Endothelial cell of umbilical vein (primary cell): ENCODE measurements at regions not wholly inside any gene's neighbourhood (a gene's known extent, or its start where the extent isn't known, plus 50 kb on each side); places are given as distances from the start of the nearest gene placed in this dataset.

Source experiments
- JUN ChIP-seq: IDR thresholded peaks from 2 replicates; pipeline ENCODE4 v1.6.1; 2011; ENCODE audit warnings: borderline replicate concordance, low read depth; ENCODE audit not compliant: insufficient read length, insufficient read depth
- MAX ChIP-seq: IDR thresholded peaks from 2 replicates; pipeline ENCODE4 v1.6.1; 2011; ENCODE audit not compliant: insufficient read depth, insufficient read length
- POLR2A ChIP-seq: IDR thresholded peaks from 2 replicates; pipeline ENCODE4 v1.6.1; 2012; ENCODE audit warnings: low read depth, mild to moderate bottlenecking, control low read depth, low read length
- POLR2AphosphoS5 ChIP-seq: IDR thresholded peaks from 2 replicates; pipeline ENCODE4 v1.6.1; 2012; ENCODE audit warnings: low read depth, mild to moderate bottlenecking, control low read depth, low read length, moderate library complexity; ENCODE audit not compliant: insufficient read depth
- TF ChIP-seq, protein P1 (sequence below), 2 donors: IDR thresholded peaks; 1 replicate in 1 of 2; 2 replicates in 1 of 2; pipeline ENCODE4 v1.5.1; 2011; ENCODE audit warnings: low read length in 2 of 2, mild to moderate bottlenecking in 2 of 2, moderate library complexity in 2 of 2, control low read depth in 1 of 2, inconsistent platforms in 1 of 2, low read depth in 1 of 2; ENCODE audit not compliant: insufficient read depth in 1 of 2; ENCODE audit errors: extremely low read depth in 1 of 2

DNA sequence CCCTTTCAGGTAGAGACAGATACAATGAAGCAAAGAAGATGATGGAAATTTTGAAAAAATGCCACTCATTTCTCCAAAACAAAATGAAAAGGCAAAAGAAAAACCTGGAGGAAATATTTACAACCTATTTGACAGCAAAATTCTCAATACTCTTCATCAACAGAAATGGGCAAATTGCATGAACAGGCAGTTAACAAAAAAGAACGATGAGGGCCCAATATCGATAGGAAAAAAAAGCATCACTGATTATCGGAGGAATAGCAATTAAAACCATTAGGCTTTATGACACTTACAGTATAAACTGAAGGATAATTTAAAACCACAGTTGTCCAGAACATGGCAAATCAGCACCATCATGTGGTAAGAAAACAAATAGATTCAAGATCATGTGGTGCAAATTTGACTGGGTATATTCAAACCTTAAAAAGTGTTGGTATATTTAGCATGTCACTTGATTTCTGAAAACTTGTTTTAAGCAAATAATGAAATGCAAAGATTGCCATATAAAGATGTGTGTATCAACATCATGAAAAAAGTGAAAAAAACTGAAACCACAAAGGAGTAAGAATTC, 222.9 kb downstream of the BRD1 start:
- TF ChIP-seq, protein P1, sequence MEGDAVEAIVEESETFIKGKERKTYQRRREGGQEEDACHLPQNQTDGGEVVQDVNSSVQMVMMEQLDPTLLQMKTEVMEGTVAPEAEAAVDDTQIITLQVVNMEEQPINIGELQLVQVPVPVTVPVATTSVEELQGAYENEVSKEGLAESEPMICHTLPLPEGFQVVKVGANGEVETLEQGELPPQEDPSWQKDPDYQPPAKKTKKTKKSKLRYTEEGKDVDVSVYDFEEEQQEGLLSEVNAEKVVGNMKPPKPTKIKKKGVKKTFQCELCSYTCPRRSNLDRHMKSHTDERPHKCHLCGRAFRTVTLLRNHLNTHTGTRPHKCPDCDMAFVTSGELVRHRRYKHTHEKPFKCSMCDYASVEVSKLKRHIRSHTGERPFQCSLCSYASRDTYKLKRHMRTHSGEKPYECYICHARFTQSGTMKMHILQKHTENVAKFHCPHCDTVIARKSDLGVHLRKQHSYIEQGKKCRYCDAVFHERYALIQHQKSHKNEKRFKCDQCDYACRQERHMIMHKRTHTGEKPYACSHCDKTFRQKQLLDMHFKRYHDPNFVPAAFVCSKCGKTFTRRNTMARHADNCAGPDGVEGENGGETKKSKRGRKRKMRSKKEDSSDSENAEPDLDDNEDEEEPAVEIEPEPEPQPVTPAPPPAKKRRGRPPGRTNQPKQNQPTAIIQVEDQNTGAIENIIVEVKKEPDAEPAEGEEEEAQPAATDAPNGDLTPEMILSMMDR (IDR thresholded peaks at IDR 0.05; ENCODE audit: extremely low read depth in 1 of 2, insufficient read depth in 1 of 2, low read depth in 1 of 2, low read length in 2 of 2), result no peak
- TF ChIP-seq MAX (no peak), POLR2A (no peak), JUN (no peak), POLR2AphosphoS5 (no peak)
